GM21447 (cell line): ENCODE measurements at regions not wholly inside any gene's neighbourhood (a gene's known extent, or its start where the extent isn't known, plus 50 kb on each side); places are given as distances from the start of the nearest gene placed in this dataset.
"Not testable (repeated sequence)": the region's sequence is repeated elsewhere in the genome, so short reads cannot be mapped to it uniquely, and the experiment has no call there.

Experiments
- ATAC-seq: cut with Tn5 transposase; IDR thresholded peaks from one replicate; pipeline ENCODE4 v1.9.1; 2021; ENCODE audit not compliant: unreplicated experiment

- ATAC-seq = peak; percentile 85
These were observed 5393.1 kb upstream of the TPTE start for GRCh38 chr21:5128261-5128660.

DNA sequence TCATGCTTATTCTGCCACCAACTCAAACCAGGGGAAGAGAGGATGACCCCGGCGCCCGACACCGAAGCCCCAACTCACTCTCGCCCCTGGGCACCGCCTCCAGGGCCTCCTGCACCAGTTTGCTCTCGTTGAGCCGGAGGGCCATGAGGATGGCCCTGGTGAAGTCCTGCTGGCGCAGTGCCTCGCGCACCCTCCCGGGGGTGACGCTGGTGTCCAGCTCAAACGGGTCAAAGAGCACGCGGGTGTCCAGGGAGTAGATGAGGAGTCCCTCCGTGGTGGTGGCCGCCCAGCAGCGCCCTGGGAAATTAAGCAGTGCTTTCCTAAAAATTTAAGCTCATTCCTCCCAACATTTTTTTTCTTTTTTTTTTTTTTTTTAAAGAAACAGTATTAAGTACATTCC, 5387.6 kb upstream of the TPTE start:
- ATAC-seq = not testable (repeated sequence)

DNA sequence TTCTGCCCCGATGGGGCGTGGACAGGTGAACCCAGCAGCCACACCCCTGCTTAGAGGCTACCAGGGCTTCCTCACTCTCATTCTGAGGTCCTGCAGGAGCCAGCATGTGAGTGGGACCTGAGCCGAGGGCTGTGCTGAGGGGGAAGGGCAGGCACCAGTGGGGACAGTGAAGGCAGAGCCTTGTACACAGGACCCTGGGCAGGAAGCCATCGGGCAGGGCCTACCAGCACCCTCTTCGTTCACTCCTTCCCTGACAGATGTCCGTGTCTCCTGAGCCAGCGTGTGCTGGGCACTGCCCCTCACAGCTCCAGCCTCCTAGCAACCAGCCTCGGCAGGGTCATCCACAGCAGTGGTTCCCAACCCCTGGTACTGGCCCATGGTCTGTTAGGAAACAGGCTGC, 5385.0 kb upstream of the TPTE start:
- not testable (repeated sequence) for ATAC-seq

- ATAC-seq = not testable (repeated sequence)
These were observed 5384.4 kb upstream of the TPTE start for GRCh38 chr21:5137006-5137405.

DNA sequence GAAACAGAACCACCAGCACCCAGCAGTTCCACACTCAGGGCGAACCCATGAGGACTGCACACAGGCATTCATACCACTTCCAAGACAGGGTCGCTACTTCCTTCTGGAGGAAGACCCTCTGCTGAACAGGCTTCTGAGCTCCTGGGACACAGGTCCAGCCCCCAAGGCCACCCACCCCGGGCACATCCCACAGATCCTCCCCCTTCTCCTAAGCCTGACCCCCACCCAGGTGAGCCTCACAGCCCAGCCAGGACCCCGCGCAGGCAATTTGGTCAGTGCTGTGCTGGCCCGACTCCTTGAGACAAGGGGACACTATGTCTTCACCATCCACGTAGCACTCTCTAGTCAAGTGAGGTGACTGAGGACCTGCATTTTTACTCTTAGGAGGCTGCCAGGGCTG, 5382.7 kb upstream of the TPTE start:
- ATAC-seq = not testable (repeated sequence)

- not testable (repeated sequence) for ATAC-seq
These were observed 5381.9 kb upstream of the TPTE start for GRCh38 chr21:5139528-5139927.

DNA sequence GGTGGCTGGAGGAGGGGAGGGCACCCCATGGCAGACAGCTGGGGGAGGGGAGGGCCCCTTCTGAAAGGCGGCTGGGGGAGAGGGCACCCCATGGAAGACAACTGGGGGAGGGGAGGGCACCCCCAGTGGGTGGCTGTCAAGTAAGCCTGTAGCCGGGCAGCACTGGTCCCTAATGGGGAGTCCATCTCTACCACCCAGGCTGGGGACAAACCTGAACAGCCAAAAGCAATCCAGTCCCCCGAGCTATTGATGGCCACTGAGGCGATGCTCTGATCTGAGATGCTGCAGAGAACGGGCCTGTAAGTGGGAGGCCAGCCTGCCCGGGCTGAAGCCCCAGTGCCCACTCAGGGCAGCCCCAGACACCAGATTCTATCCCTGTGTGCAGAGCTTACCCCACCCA, 5378.4 kb upstream of the TPTE start:
- ATAC-seq = not testable (repeated sequence)

GRCh38 chr21:5144731-5145130, 5376.7 kb upstream of the TPTE start:
- ATAC-seq = not testable (repeated sequence)

DNA sequence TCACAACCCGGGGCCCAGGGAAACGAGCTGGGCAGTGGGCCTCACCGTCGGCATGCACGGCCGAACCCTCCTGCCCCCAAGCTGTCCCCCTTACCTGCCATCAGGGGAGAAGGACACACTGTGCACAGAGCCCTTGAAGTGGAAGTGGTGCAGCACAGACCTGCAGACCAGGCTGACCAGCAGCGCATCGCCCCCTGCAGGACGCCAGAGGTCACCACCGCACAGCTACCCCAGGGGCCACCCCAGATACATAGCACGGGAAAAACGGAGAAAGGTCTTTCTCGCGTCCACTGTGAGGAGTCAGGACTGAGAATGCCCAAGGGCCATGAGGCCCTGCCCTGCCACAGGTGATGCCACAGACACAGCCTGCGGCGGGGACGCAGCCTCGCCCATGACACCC, 5373.7 kb upstream of the TPTE start:
- ATAC-seq = not testable (repeated sequence)

DNA sequence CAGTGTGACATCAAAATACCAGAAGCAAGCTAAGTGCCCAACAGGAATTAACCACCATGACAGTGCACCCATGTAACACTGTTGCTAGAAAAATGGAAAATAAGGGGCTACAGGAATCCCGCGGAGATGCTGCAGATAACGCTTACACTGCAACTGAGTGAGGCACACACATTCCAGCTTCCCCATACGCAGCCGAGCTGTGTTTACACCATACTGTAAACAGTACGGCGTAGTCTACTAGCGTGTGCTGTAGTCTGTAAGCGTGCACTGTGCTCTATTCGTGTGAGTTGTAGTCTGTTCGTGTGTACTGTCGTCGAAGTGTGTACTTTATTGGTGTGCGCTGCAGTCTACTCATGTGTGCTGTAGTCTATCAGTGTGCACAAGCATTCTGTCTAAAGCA, 5372.2 kb upstream of the TPTE start:
- not testable (repeated sequence) for ATAC-seq

DNA sequence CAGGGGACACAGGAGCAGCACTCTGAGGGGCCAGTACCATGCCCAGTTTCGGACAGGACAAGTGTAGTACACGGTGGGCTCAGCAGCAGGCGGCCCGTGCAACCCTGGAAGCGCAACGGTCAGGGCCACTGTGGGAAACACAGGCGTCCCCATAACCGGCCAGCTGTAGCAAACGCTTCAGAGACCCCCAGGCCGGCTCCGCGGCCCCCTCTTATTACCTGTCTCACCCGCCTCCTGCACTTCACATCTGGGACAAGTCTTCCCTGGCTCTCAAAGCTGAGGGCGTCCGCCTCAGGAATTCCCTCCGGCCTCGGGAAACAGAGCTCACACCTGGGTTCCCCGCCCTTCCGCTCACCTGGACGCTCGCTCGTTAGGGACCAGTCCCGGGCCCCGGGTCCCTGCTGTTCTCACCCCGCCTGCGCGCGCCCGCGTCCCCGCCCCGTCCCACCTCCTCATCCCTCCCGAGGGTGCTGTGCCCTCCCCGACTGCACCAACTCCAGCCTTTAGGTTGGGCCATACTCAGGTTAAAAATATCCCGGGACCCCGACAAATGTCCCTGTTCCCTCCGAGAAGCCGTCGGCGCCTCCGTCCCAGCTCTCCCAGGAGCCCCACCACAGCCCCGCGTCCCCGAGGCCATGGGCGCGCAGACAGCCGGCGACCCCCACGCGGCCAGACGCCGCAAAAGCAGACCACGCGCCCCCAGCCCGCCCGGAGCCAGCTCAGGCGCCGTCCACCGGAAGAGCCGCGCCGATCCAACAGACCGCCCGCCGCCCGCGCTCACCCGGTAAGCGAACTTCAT, 5367.3 kb upstream of the TPTE start:
- ATAC-seq = not testable (repeated sequence)

- peak; percentile 87 for ATAC-seq
These were observed 5366.8 kb upstream of the TPTE start for GRCh38 chr21:5154641-5154982.

DNA sequence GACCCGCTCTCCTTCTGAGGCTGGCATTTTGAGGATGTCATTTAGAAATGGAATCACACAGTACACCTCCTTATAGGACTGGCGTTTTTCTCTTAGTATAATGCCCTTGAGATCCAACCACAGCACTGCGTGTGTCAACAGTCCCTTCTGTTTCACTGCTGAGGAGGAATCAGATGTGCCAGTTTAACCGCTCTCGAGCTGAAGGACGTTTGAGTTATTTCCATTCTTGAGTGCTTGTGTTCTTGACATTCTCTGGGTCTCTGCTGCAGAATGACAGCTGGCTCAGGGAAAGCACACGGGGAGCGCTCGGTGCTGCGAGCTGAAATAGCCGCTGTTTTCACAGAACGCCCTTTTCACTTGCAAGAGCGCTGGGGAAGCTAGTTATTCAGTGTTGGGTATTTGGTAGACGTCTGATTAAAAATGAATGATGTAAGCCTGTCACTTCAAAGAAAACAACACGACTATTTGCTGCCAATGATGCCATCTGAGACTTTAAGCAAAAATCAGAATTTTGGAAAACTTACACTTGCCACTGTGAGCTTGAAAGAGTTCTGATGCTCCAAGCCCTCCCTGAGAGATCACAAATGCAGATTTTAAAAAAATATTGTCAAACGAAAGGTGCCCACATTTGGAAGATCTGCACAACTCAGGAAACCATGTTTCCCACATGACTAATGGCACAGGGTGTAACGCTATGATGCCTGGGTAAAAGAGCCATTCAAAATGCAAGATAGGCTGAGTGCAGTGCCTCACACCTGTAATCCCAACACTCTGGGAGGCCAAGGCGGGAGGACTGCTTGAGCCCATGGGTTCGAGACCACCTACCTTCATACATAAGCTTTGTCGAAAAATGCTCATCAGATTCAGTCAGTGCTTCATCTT, 5358.4 kb upstream of the TPTE start:
- not testable (repeated sequence) for ATAC-seq

GRCh38 chr21:5165829-5166228, 5355.6 kb upstream of the TPTE start:
- not testable (repeated sequence) for ATAC-seq
